ENCODE measurements at regions not wholly inside any gene's neighbourhood (a gene's known extent, or its start where the extent isn't known, plus 50 kb on each side); places are given as distances from the start of the nearest gene placed in this dataset.

DNA sequence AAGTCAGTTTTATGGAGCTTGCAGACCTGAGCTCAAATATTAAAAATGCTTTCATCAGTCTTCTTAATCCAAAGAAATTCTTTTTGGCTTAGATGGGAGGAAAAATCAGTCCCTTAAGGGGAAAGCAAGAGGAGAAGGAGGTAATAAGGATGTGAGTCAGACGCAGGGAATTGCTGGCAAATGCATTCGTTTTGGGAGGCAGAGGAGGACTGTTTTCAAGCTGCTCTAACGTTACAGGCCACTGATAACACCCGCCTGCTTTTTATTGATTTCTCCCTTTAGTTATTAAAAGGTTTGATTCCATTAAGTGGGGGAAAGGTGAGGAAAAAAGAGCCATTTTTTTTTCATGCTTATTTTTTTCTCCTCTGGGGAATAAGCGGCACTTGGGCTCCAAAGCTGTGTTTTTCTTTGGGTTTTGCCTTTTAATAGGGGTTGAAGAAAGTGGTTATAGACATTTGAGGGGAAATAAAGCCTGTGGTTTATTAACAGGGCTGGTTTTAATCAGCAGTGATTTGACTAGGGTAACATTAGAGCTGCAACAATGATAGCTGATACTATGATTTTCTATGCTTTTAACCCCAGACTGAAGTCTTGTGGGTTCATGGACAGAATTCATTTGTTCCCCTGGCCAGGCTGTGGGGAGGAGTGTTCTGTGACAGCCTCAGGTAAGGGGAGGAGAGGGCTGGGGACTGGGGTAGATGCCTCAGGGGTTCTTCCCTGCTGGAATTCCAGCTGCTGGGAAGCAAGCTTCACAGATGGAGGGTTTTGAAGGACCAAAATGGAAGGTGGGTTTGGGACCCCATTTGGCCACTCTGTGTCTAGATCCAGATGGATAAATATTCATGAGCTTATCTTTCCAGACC lies 225.2 kb downstream of the GAS1 start:
- H3K9ac ChIP-seq (ENCODE audit: low read length) = no peak overlapping the region
- peaks cover 11% of the 10 kb centered on the region for H3K4me1 ChIP-seq (ENCODE audit: control insufficient read depth, low read depth, low read length)
- no peaks in the 10 kb centered on the region for H3K36me3 ChIP-seq (ENCODE audit: control insufficient read depth, low read depth, low read length)
- no peaks in the 10 kb centered on the region for H3K27me3 ChIP-seq (ENCODE audit: control insufficient read depth, insufficient read depth, low read length)
- H3K9me3 ChIP-seq (ENCODE audit: control insufficient read depth, low read depth, low read length) = no peaks in the 10 kb centered on the region
- no peak overlapping the region for H3K27ac ChIP-seq (ENCODE audit: low read length)
- H3K4me3 ChIP-seq (ENCODE audit: low read length) = no peak overlapping the region

DNA sequence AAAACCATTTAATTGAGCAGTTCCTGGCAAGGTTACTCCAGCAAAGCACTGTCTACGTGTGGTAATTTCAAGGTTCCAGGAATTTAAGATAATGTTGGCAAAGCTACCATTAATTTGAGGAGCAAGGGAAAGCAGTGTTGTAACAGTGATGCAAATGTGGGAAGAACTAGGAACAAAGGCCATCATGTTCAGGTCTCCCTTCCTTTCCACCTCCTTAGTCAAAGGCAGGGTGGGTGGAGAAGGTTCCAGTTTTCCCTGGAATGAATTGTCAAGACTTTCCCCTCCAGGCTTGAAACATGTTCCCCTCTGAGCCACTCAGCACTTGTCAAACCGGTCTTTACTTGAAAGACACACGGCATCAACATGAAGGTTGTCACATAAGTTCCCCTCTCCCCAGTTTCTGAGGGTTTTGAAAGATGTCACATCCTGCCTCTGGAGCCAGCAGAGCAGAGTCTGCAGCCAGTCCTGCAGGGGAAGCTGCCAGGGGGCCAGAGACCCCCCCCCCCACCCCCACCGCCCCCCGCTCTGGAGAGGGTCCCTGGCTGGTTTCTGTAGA lies 226.0 kb downstream of the GAS1 start:
- no peak overlapping the region for H3K9ac ChIP-seq (ENCODE audit: low read length)
- H3K4me3 ChIP-seq (ENCODE audit: low read length) = no peak overlapping the region

DNA sequence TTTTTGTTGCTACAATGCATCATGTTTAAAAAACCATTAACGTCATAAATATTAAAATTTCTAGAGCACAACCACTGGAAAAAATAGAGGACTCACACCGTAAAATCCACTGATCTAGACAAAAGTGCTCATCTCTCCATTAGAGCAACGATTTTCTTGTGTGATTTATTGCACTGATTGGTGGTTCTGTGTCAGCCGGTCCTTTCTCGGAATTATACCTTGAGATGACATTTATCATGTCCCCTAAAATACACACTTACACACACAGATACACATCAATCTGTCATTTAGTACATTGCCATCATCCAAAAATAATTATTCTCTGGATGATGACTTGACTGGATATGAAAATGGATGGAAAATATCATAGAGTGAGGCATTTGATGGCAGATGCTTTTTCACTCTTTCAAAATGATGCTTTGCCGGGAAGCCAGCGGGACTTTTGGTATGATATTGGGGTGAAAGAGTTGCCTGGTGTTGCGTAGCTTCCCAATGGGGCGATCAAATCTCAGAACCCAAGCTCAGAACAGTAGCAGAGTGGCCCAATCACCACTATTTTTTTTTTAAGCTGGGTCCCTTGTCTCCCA lies 226.6 kb downstream of the GAS1 start:
- no peak overlapping the region for H3K27ac ChIP-seq (ENCODE audit: low read length)
- H3K9ac ChIP-seq (ENCODE audit: low read length) = no peak overlapping the region
- H3K27me3 ChIP-seq (ENCODE audit: control insufficient read depth, insufficient read depth, low read length) = no peaks in the 10 kb centered on the region
- H3K4me1 ChIP-seq (ENCODE audit: control insufficient read depth, low read depth, low read length) = peaks cover 11% of the 10 kb centered on the region
- H3K4me3 ChIP-seq (ENCODE audit: low read length) = no peak overlapping the region
- no peaks in the 10 kb centered on the region for H3K36me3 ChIP-seq (ENCODE audit: control insufficient read depth, low read depth, low read length)
- H3K9me3 ChIP-seq (ENCODE audit: control insufficient read depth, low read depth, low read length) = no peaks in the 10 kb centered on the region

More for the DNA sequence above, 226.0 kb downstream of the GAS1 start:
- Histone ChIP-seq H3K9me3 (ENCODE audit: control insufficient read depth, low read depth, low read length) (no peaks in the 10 kb centered on the region), H3K27me3 (ENCODE audit: control insufficient read depth, insufficient read depth, low read length) (no peaks in the 10 kb centered on the region), H3K4me1 (ENCODE audit: control insufficient read depth, low read depth, low read length) (peaks cover 11% of the 10 kb centered on the region), H3K27ac (ENCODE audit: low read length) (no peak overlapping the region), H3K36me3 (ENCODE audit: control insufficient read depth, low read depth, low read length) (no peaks in the 10 kb centered on the region)

DNA sequence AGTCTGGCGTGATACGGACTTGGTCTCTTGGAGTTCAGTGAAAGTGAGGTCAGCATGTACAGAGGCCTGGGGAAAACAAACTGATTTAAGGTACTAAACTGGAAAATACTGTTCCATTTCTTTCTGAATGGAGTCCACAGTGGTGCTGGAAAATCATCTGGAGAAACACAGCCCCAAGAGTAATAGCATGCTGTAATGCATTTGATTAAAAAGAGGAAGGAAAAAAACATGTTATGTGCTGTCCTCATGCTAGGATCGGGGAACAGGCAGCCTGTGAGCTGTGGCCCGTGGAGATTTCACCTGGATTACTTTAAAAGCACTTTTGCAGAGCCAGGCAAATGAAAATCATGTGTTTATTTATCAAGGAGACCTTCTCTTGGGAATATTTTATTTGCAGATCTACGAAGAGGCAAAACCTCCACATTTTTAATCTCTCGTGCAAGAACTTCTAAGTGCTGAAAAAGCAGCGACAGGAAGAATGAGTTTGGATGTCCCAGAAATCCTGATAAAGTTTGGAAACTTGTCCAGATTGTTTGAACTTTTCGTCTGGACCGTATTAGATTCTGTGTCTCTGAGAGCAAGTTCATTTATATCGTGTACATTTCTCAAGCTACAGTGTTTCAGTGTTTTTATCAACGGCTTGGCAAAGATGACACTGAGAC lies 228.8 kb downstream of the GAS1 start:
- no peak overlapping the region for H3K27ac ChIP-seq (ENCODE audit: low read length)
- no peak overlapping the region for H3K9ac ChIP-seq (ENCODE audit: low read length)
- H3K4me3 ChIP-seq (ENCODE audit: low read length) = no peak overlapping the region
- no peaks in the 10 kb centered on the region for H3K27me3 ChIP-seq (ENCODE audit: control insufficient read depth, insufficient read depth, low read length)
- no peaks in the 10 kb centered on the region for H3K9me3 ChIP-seq (ENCODE audit: control insufficient read depth, low read depth, low read length)
- no peaks in the 10 kb centered on the region for H3K36me3 ChIP-seq (ENCODE audit: control insufficient read depth, low read depth, low read length)
- H3K4me1 ChIP-seq (ENCODE audit: control insufficient read depth, low read depth, low read length) = peaks cover 11% of the 10 kb centered on the region

DNA sequence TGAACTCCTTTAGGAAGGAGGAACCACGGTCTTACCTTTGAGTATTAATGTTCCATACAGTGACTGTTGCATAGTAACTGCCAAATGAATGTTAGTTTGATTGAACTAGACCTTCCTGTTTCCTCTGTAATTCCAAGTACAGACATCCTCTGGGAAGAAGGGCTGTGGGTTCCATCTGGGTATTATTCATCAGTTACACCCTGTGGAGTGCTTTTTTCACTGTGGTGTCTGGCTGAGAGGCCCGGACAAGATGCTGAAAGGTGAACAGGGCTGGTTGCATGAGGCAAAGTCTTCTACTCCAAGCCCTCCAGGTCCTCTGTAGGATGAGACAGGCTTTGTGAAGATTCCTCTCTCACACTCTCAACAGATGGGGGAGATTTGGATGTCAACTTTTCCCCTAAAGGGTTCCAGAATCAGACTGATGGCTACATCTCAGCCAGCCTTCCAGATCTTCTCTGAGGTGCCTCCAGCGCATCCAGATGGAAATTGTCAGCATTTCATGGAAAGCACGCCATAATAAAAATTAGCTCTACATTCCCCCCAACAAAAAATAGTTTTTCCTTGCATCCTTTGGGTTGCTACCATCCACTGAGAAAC lies 230.9 kb downstream of the GAS1 start:
- H3K4me3 ChIP-seq (ENCODE audit: low read length) = no peak overlapping the region
- no peaks in the 10 kb centered on the region for H3K9me3 ChIP-seq (ENCODE audit: control insufficient read depth, low read depth, low read length)
- no peaks in the 10 kb centered on the region for H3K36me3 ChIP-seq (ENCODE audit: control insufficient read depth, low read depth, low read length)
- H3K27ac ChIP-seq (ENCODE audit: low read length) = no peak overlapping the region
- no peaks in the 10 kb centered on the region for H3K27me3 ChIP-seq (ENCODE audit: control insufficient read depth, insufficient read depth, low read length)
- H3K4me1 ChIP-seq (ENCODE audit: control insufficient read depth, low read depth, low read length) = peaks cover 6% of the 10 kb centered on the region
- no peak overlapping the region for H3K9ac ChIP-seq (ENCODE audit: low read length)

DNA sequence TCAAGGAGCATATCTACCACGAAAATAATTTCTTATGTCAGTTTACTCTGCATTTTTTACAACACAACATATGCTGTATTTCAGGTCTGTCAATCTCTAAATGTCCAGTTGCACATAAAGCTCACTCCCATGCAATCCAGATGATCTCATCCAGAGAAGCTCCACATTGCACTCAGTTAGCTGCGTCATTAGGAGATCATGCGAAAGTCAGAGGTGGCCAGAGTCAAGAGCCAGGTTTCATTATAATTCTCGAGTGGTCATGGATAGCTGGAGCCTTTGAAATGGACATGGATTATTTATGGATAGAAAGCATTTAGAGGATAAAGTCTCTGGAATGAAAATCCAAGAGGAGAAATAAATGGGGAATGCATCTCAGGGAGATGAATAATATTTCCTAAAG lies 232.3 kb downstream of the GAS1 start:
- H3K36me3 ChIP-seq (ENCODE audit: control insufficient read depth, low read depth, low read length) = no peaks in the 10 kb centered on the region
- no peak overlapping the region for H3K4me3 ChIP-seq (ENCODE audit: low read length)
- H3K27ac ChIP-seq (ENCODE audit: low read length) = no peak overlapping the region
- H3K4me1 ChIP-seq (ENCODE audit: control insufficient read depth, low read depth, low read length) = no peaks in the 10 kb centered on the region
- no peaks in the 10 kb centered on the region for H3K9me3 ChIP-seq (ENCODE audit: control insufficient read depth, low read depth, low read length)
- H3K27me3 ChIP-seq (ENCODE audit: control insufficient read depth, insufficient read depth, low read length) = no peaks in the 10 kb centered on the region
- no peak overlapping the region for H3K9ac ChIP-seq (ENCODE audit: low read length)

DNA sequence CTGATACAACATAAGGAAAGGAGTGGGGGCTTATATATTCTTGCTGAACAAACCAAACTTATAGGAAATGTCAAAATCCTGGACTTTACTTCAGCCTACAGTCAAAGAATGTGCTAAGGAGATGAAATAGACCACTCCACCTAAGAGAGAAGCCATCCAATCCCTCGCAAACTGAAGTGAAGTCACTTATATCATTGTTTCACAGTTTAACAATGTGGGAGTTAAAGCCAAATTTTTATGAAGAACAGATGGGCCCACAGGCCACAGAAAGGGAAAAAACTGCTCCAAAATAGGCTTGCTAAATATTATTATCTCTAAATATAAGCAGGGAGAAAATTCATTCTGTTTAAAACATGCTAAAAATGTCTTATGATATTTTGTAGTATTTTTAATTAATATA lies 233.3 kb downstream of the GAS1 start:
- H3K9me3 ChIP-seq (ENCODE audit: control insufficient read depth, low read depth, low read length) = no peaks in the 10 kb centered on the region
- H3K27ac ChIP-seq (ENCODE audit: low read length) = no peak overlapping the region

DNA sequence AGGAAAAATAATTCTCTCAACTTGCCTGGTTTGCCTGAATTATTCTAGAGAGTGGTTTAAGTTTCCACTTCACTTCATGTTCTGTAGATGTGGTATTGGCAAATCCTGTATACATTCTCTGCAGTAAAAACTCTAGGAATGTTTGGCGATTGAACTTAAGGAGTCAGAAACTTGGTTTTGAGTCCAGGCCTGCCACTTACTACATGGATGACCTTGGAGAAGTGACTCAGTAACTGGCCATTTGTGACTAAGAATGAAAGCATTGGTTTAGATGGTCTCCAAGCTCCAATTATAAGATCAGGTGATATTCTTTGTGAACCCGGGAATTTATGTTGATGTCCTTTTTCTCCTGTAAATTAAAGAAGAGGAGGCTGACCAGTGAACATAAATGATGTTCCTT lies 233.8 kb downstream of the GAS1 start:
- no peaks in the 10 kb centered on the region for H3K4me1 ChIP-seq (ENCODE audit: control insufficient read depth, low read depth, low read length)
- H3K27me3 ChIP-seq (ENCODE audit: control insufficient read depth, insufficient read depth, low read length) = no peaks in the 10 kb centered on the region
- H3K9ac ChIP-seq (ENCODE audit: low read length) = no peak overlapping the region
- no peak overlapping the region for H3K27ac ChIP-seq (ENCODE audit: low read length)
- no peak overlapping the region for H3K4me3 ChIP-seq (ENCODE audit: low read length)
- H3K36me3 ChIP-seq (ENCODE audit: control insufficient read depth, low read depth, low read length) = no peaks in the 10 kb centered on the region
- no peaks in the 10 kb centered on the region for H3K9me3 ChIP-seq (ENCODE audit: control insufficient read depth, low read depth, low read length)

More for the DNA sequence above, 233.3 kb downstream of the GAS1 start:
- Histone ChIP-seq H3K27me3 (ENCODE audit: control insufficient read depth, insufficient read depth, low read length) (no peaks in the 10 kb centered on the region), H3K4me1 (ENCODE audit: control insufficient read depth, low read depth, low read length) (no peaks in the 10 kb centered on the region), H3K4me3 (ENCODE audit: low read length) (no peak overlapping the region), H3K9ac (ENCODE audit: low read length) (no peak overlapping the region), H3K36me3 (ENCODE audit: control insufficient read depth, low read depth, low read length) (no peaks in the 10 kb centered on the region)

DNA sequence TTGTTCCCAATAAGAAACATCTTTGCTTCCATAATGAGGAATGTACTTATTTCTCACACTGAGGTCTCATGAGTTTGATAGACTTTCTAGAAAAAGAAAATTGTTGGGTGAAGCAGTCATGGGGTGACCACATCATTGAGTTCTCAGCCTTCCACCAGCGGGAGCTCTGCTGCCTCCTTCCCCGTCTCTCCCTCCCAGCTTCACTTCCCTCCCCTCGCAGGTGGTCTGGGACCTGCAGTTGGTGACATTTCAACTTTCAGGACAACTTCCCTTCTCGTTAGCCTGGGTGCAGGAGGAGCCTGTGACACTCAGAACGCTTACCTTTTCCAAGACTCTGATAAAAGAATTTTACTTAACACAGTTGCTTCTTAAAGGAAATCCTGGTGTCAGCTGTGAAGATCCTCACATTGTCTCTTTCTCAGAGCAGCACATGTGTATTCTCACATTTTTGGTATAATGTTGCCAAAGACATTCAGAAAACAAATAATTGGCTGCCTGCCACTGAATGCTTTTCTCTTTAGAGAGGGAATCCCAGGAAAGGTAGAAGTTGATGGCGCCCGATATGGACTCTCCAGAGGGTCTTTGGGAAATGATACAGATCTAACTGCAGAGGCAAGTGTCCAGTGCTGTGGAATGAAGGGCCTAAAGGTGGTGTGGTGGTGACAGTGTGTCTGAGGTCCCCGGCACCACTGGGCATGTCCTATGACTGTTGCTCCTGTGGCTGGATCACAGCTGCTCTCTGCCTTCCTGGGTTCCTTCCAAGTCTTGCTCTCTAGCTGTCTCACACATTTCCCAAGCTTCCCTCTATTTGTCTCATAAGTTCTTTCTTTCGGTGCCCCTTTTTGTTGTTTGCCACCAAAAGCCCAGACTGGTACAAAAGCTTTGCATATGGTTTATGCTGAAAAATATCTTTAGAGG lies 238.1 kb downstream of the GAS1 start:
- Histone ChIP-seq H3K9me3 (ENCODE audit: control insufficient read depth, low read depth, low read length) (no peaks in the 10 kb centered on the region), H3K36me3 (ENCODE audit: control insufficient read depth, low read depth, low read length) (no peaks in the 10 kb centered on the region), H3K4me3 (ENCODE audit: low read length) (no peak overlapping the region), H3K27ac (ENCODE audit: low read length) (no peak overlapping the region), H3K9ac (ENCODE audit: low read length) (no peak overlapping the region), H3K4me1 (ENCODE audit: control insufficient read depth, low read depth, low read length) (no peaks in the 10 kb centered on the region), H3K27me3 (ENCODE audit: control insufficient read depth, insufficient read depth, low read length) (no peaks in the 10 kb centered on the region)

DNA sequence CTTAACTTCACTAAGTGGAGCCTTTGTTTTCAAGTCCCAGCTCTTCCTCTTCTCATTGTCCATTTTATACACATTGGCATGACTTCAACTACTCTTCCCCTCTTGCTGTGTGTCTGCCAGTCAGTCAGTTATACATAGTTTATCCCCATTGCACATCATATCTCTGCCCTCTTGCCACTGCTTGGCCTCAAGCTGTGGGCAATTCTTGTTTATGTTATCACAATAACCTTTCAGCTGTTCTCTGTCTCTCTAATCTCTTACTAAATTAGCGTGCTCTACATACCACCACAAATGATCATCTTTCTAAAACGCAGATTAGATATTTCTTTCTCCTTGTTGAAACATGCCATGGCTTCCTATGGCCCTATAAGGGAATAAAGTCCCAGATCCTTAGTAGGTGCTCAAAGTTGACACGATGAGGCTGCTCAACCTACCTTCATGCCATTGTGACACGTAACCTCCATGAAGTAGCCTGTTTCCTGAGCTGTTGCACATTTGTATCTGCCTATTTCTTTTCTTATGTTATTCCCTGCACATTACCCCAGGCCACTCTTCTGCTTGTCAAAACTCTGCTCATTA lies 239.3 kb downstream of the GAS1 start:
- Histone ChIP-seq H3K9me3 (ENCODE audit: control insufficient read depth, low read depth, low read length) (no peaks in the 10 kb centered on the region), H3K4me1 (ENCODE audit: control insufficient read depth, low read depth, low read length) (no peaks in the 10 kb centered on the region), H3K27me3 (ENCODE audit: control insufficient read depth, insufficient read depth, low read length) (no peaks in the 10 kb centered on the region), H3K4me3 (ENCODE audit: low read length) (no peak overlapping the region), H3K9ac (ENCODE audit: low read length) (no peak overlapping the region), H3K36me3 (ENCODE audit: control insufficient read depth, low read depth, low read length) (no peaks in the 10 kb centered on the region), H3K27ac (ENCODE audit: low read length) (no peak overlapping the region)
